ENCODE measurements at regions not wholly inside any gene's neighbourhood (a gene's known extent, or its start where the extent isn't known, plus 50 kb on each side); places are given as distances from the start of the nearest gene placed in this dataset.

DNA sequence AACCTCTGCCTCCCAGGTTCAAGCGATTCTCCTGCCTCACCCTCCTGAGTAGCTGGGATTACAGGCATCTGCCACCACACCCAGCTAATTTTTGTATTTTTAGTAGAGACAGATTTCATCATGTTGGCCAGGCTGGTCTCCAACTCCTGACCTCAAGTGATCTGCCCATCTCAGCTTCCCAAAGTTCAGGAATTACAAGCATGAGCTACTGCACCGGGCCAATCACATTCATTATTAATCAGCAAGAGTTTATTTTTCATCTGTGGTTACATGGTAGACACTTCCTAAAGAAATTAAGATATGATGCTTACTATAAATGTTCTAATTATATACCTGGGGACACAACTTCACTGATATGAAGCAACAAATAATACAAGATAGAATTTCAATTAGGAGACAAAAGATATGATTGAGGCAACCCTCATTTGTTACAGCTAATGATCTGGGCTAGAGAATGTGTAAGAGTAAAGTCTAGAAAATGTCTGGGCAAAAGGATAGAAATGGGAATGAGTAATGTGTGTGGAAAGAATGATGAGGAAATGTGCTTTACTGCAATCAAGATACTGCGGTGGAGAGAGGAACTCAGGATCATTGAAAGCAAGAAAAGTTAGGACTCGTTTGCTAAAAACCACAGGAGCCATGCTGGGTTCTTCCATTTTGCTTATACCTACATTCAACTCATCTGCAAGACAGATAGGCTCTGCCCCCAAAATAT, 366.8 kb downstream of the ZIC1 start:
- TF ChIP-seq POLR2A (IDR thresholded peaks at IDR 0.05; ENCODE audit: low read depth, low read length), result no peak
- TF ChIP-seq POLR2AphosphoS5 (IDR thresholded peaks at IDR 0.05; ENCODE audit: low read depth, low read length), result no peak
- TF ChIP-seq TAF1 (IDR thresholded peaks at IDR 0.05; ENCODE audit: borderline replicate concordance, low read depth, low read length), result no peak
